HL-60 (cell line): ENCODE measurements at regions not wholly inside any gene's neighbourhood (a gene's known extent, or its start where the extent isn't known, plus 50 kb on each side); places are given as distances from the start of the nearest gene placed in this dataset.

Experiments
- CTCF ChIP-seq: IDR thresholded peaks from one replicate; pipeline ENCODE4 v1.5.1; 2011; ENCODE audit warnings: low read length, control low read depth, inconsistent platforms; ENCODE audit not compliant: insufficient read depth
- POLR2AphosphoS5 ChIP-seq: IDR thresholded peaks from 2 replicates; pipeline ENCODE4 v1.6.1; 2012; ENCODE audit warnings: low read depth
- SPI1 ChIP-seq: IDR thresholded peaks from 2 replicates; pipeline ENCODE4 v1.6.1; 2012; ENCODE audit warnings: low read depth, mild to moderate bottlenecking, borderline replicate concordance
- TF ChIP-seq, protein P1 (sequence below): IDR thresholded peaks from 2 replicates; pipeline ENCODE4 v1.6.1; 2012; ENCODE audit warnings: low read depth; ENCODE audit not compliant: insufficient replicate concordance

DNA sequence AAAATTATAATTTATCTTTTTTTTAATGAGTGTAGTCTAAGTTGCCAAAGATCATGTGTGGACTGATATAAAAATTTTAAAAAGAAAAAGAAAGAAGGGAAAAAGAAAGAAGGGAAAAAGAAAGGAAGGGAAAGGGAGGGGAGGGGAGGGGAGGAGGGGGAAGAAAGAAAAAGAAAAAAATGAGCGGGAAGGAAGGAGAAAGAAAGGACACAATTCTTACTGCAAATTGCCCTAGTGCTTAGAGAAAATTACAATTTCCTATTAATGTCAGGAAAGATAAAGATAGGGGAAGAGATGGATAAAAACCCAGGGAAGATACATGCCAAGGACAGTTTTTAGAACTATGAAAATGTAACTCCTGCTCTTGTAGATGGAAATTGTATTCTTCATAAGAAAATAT is 789.7 kb upstream of the GRAMD2B start:
- TF ChIP-seq CTCF = no peak
- no peak for TF ChIP-seq POLR2AphosphoS5
- TF ChIP-seq, protein P1, sequence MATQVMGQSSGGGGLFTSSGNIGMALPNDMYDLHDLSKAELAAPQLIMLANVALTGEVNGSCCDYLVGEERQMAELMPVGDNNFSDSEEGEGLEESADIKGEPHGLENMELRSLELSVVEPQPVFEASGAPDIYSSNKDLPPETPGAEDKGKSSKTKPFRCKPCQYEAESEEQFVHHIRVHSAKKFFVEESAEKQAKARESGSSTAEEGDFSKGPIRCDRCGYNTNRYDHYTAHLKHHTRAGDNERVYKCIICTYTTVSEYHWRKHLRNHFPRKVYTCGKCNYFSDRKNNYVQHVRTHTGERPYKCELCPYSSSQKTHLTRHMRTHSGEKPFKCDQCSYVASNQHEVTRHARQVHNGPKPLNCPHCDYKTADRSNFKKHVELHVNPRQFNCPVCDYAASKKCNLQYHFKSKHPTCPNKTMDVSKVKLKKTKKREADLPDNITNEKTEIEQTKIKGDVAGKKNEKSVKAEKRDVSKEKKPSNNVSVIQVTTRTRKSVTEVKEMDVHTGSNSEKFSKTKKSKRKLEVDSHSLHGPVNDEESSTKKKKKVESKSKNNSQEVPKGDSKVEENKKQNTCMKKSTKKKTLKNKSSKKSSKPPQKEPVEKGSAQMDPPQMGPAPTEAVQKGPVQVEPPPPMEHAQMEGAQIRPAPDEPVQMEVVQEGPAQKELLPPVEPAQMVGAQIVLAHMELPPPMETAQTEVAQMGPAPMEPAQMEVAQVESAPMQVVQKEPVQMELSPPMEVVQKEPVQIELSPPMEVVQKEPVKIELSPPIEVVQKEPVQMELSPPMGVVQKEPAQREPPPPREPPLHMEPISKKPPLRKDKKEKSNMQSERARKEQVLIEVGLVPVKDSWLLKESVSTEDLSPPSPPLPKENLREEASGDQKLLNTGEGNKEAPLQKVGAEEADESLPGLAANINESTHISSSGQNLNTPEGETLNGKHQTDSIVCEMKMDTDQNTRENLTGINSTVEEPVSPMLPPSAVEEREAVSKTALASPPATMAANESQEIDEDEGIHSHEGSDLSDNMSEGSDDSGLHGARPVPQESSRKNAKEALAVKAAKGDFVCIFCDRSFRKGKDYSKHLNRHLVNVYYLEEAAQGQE = no peak
- no peak for TF ChIP-seq SPI1
